ENCODE measurements at regions not wholly inside any gene's neighbourhood (a gene's known extent, or its start where the extent isn't known, plus 50 kb on each side); places are given as distances from the start of the nearest gene placed in this dataset.

GRCh38 chr20:58019027-58019849, 209.2 kb downstream of the ANKRD60 start:
- 87% methylated on average over 24 of the region's 24 CpGs; no CpG with 5 or more reads in 1 of the 2 experiments for WGBS, 2 experiments (ENCODE audit: extremely low coverage in 1 of 2, insufficient coverage in 1 of 2, insufficient read length in 1 of 2, insufficient replicate concordance in 2 of 2, low coverage in 1 of 2, low lambda C conversion rate in 2 of 2, missing lambda C conversion rate in 1 of 2)
- POLR2A ChIA-PET (ENCODE audit: partially characterized antibody) = no interaction called here

More at GRCh38 chr20:58019027-58019849, 209.2 kb downstream of the ANKRD60 start:
- peak overlapping the region; percentile 12; the same call in 1 of the 2 replicates for H4K8ac ChIP-seq (ENCODE audit: extremely low read depth, insufficient read depth, low read length)
- no peak overlapping the region for H3K18ac ChIP-seq (ENCODE audit: extremely low read depth, low read length)
- H3K36me3 ChIP-seq (ENCODE audit: control insufficient read depth in 2 of 4, insufficient read depth in 4 of 4, low read length in 3 of 4) = no peaks in the 10 kb centered on the region
- no peaks in the 10 kb centered on the region; a peak in 1 of 7 replicates for H3K4me1 ChIP-seq (replicated peaks in 1 of 4; ENCODE audit: control insufficient read depth in 3 of 4, insufficient read depth in 4 of 4, low read length in 3 of 4)
- no peak overlapping the region for H3K4me2 ChIP-seq (ENCODE audit: insufficient read depth in 1 of 2, low read depth in 2 of 2, low read length in 2 of 2)
- H2AK5ac ChIP-seq (ENCODE audit: low read depth, low read length) = no peak overlapping the region
- no peak overlapping the region for H2BK120ac ChIP-seq (replicated peaks; ENCODE audit: low read depth, low read length)
- no peak overlapping the region for H3K27ac ChIP-seq (ENCODE audit: low read depth, low read length)
- no peaks in the 10 kb centered on the region for H3K79me2 ChIP-seq (ENCODE audit: control insufficient read depth in 1 of 2, insufficient read depth in 2 of 2, low read length in 2 of 2)
- no peak overlapping the region for H3K9ac ChIP-seq (replicated peaks in 1 of 4; ENCODE audit: extremely low read depth in 1 of 4, low read depth in 3 of 4, low read length in 3 of 4)
- CTCF ChIA-PET (ENCODE audit: partially characterized antibody) = interaction anchor here (0.9 to 1.4 kb wide), 3 partner anchors 8 to 170 kb away, joined by 3 to 4 read pairs (median 3); no protein-coding TSS in a partner anchor
- no peaks in the 10 kb centered on the region for H4K20me1 ChIP-seq (replicated peaks in 1 of 2; ENCODE audit: control insufficient read depth in 1 of 2, insufficient read depth in 2 of 2, low read length in 2 of 2)
- H2BK20ac ChIP-seq (ENCODE audit: low read length) = no peak overlapping the region
- H3K4me3 ChIP-seq (ENCODE audit: extremely low read depth in 1 of 4, insufficient read depth in 2 of 4, low read depth in 3 of 4, low read length in 4 of 4) = no peak overlapping the region
- H3K79me1 ChIP-seq (ENCODE audit: low read depth, low read length) = no peaks in the 10 kb centered on the region
- no peak overlapping the region for H3K23ac ChIP-seq (ENCODE audit: insufficient read length)
- H2BK12ac ChIP-seq (ENCODE audit: low read depth, low read length) = no peak overlapping the region
- H2AFZ ChIP-seq (ENCODE audit: low read length) = no peak overlapping the region
- H3K9me3 ChIP-seq (ENCODE audit: insufficient read depth in 2 of 2, low read depth in 1 of 2, low read length in 1 of 2) = no peaks in the 10 kb centered on the region
- DNase-seq (ENCODE audit: low read depth in 1 of 2, low spot score in 2 of 2) (no peak), FAIRE-seq (no peak)
- no peak overlapping the region for H3K56ac ChIP-seq (replicated peaks; ENCODE audit: insufficient read length, low read depth, low read length)
- no peak overlapping the region for H3K14ac ChIP-seq (ENCODE audit: insufficient read length)
- no peak overlapping the region for H4K91ac ChIP-seq (replicated peaks; ENCODE audit: insufficient read length, low read length)
- no peaks in the 10 kb centered on the region for H3K27me3 ChIP-seq (replicated peaks in 1 of 4; ENCODE audit: control insufficient read depth in 3 of 4, extremely low read depth in 1 of 4, insufficient read depth in 3 of 4, low read length in 3 of 4)
- no peak overlapping the region for H4K5ac ChIP-seq (ENCODE audit: insufficient read length, low read depth, low read length)
- TF ChIP-seq MAFK (IDR thresholded peaks at IDR 0.05; ENCODE audit: low read depth, low read length) (no peak), NANOG (IDR thresholded peaks at IDR 0.05; ENCODE audit: insufficient read depth, low read depth, low read length, poor library complexity, severe bottlenecking) (no peak)
- no peak overlapping the region for H2BK5ac ChIP-seq (ENCODE audit: low read depth, low read length)
- no peak overlapping the region for H2BK15ac ChIP-seq (ENCODE audit: low read length)
- H3K4ac ChIP-seq (replicated peaks; ENCODE audit: insufficient read length, low read depth, low read length) = no peak overlapping the region
- no peaks in the 10 kb centered on the region for H3K23me2 ChIP-seq (ENCODE audit: low read depth, low read length)

Measured in H1 (cell line).